GM23338 (cell line): ENCODE measurements at regions not wholly inside any gene's neighbourhood (a gene's known extent, or its start where the extent isn't known, plus 50 kb on each side); places are given as distances from the start of the nearest gene placed in this dataset.

Experiments used
- ATAC-seq: fragments of 200-7000 bp; cut with Tn5 transposase; 3 replicates; pipeline ENCODE4 v1.9.1; 2020
- DNase-seq: peaks from one replicate; pipeline ENCODE4 v3.0.0-alpha.2; 2015; ENCODE audit warnings: low spot score
- H2AFZ ChIP-seq: fragments of 200-600 bp; sonication (generic); 2 replicates; pipeline ENCODE4 v1.8.0; 2016; ENCODE audit warnings: antibody characterized with exemption, mild to moderate bottlenecking, moderate library complexity
- H3F3A ChIP-seq: fragments of 200-600 bp; sonication (generic); replicated peaks from 2 replicates; pipeline ENCODE4 v1.8.0; 2017; ENCODE audit warnings: antibody characterized with exemption, mixed run types, low read depth
- H3K27ac ChIP-seq: fragments of 200-600 bp; sonication (generic); 2 replicates; pipeline ENCODE4 v1.6.1; 2016; ENCODE audit warnings: low read depth
- H3K27me3 ChIP-seq: fragments of 200-600 bp; sonication (generic); 2 replicates; pipeline ENCODE4 v1.8.0; 2016; ENCODE audit warnings: mild to moderate bottlenecking, mixed run types, moderate library complexity; ENCODE audit not compliant: insufficient read depth
- H3K36me3 ChIP-seq: fragments of 200-600 bp; sonication (generic); 2 replicates; pipeline ENCODE4 v1.8.0; 2016; ENCODE audit warnings: mild to moderate bottlenecking; ENCODE audit not compliant: insufficient read depth
- H3K4me1 ChIP-seq: fragments of 200-600 bp; sonication (generic); 2 replicates; pipeline ENCODE4 v1.8.0; 2016; ENCODE audit warnings: mild to moderate bottlenecking, moderate library complexity; ENCODE audit not compliant: insufficient read depth
- H3K4me2 ChIP-seq: fragments of 200-600 bp; sonication (generic); 2 replicates; pipeline ENCODE4 v1.7.1; 2017; ENCODE audit warnings: mixed run types
- H3K4me3 ChIP-seq: fragments of 200-600 bp; sonication (generic); 2 replicates; pipeline ENCODE4 v1.6.1; 2016; ENCODE audit warnings: mixed run types
- H3K79me2 ChIP-seq: fragments of 200-600 bp; sonication (generic); replicated peaks from 2 replicates; pipeline ENCODE4 v1.8.0; 2017; ENCODE audit warnings: mild to moderate bottlenecking; ENCODE audit not compliant: insufficient read depth
- H3K9me2 ChIP-seq: fragments of 200-600 bp; sonication (generic); 2 replicates; pipeline ENCODE4 v1.8.0; 2017; ENCODE audit not compliant: insufficient read depth
- H4K20me1 ChIP-seq: fragments of 200-600 bp; sonication (generic); replicated peaks from 2 replicates; pipeline ENCODE4 v1.8.0; 2017; ENCODE audit warnings: mild to moderate bottlenecking; ENCODE audit not compliant: insufficient read depth
- H3K27ac Mint-ChIP-seq: 2 replicates; pipeline ENCODE4 v1.8.0; 2020; ENCODE audit warnings: inconsistent platforms, mild to moderate bottlenecking, moderate library complexity, mixed read lengths
- H3K27me3 Mint-ChIP-seq: 3 replicates; pipeline ENCODE4 v1.8.0; 2022; ENCODE audit warnings: low read depth, mild to moderate bottlenecking, moderate library complexity, mixed read lengths, inconsistent platforms; ENCODE audit not compliant: insufficient read depth, poor library complexity
- H3K36me3 Mint-ChIP-seq: 3 replicates; pipeline ENCODE4 v1.8.0; 2021; ENCODE audit warnings: low read depth, mild to moderate bottlenecking, inconsistent platforms, moderate library complexity, mixed read lengths
- H3K4me1 Mint-ChIP-seq: 3 replicates; pipeline ENCODE4 v1.8.0; 2020; ENCODE audit warnings: mild to moderate bottlenecking, inconsistent platforms, mixed read lengths
- H3K4me3 Mint-ChIP-seq: 3 replicates; pipeline ENCODE4 v1.8.0; 2021; ENCODE audit warnings: moderate library complexity, mild to moderate bottlenecking, inconsistent platforms, mixed read lengths
- H3K9me3 Mint-ChIP-seq: 3 replicates; pipeline ENCODE4 v1.8.0; 2020; ENCODE audit warnings: moderate library complexity, mild to moderate bottlenecking, inconsistent platforms, mixed read lengths
- CREB1 ChIP-seq: fragments of 250-450 bp; sonication (Bioruptor Pico); IDR thresholded peaks from 2 replicates; pipeline ENCODE4 v1.5.0; 2020; ENCODE audit warnings: low read depth, mild to moderate bottlenecking, moderate library complexity
- EZH2 ChIP-seq: fragments of 200-600 bp; sonication (generic); IDR thresholded peaks from one replicate; pipeline ENCODE4 v1.8.0; 2017; ENCODE audit warnings: antibody characterized with exemption, mild to moderate bottlenecking, low read depth; ENCODE audit not compliant: unreplicated experiment
- EZH2phosphoT487 ChIP-seq: fragments of 200-600 bp; sonication (generic); IDR thresholded peaks from one replicate; pipeline ENCODE4 v1.8.1; 2018; ENCODE audit warnings: antibody characterized with exemption; ENCODE audit not compliant: unreplicated experiment
- JUNB ChIP-seq: IDR thresholded peaks from one replicate; pipeline ENCODE4 v1.6.1; 2016; ENCODE audit warnings: antibody characterized with exemption; ENCODE audit not compliant: unreplicated experiment
- NANOG ChIP-seq: IDR thresholded peaks from 2 replicates; pipeline ENCODE4 v1.6.1; 2016; ENCODE audit warnings: antibody characterized with exemption, borderline replicate concordance
- POLR2AphosphoS5 ChIP-seq: IDR thresholded peaks from 2 replicates; pipeline ENCODE4 v1.6.1; 2016; ENCODE audit warnings: antibody characterized with exemption, low read depth
- ZNF114 ChIP-seq: fragments of 250-450 bp; sonication (Bioruptor Pico); IDR thresholded peaks from 2 replicates; pipeline ENCODE4 v1.5.0; 2020; ENCODE audit warnings: mild to moderate bottlenecking, moderate library complexity
- ZNF331 ChIP-seq: fragments of 250-450 bp; sonication (Bioruptor Pico); IDR thresholded peaks from 2 replicates; pipeline ENCODE4 v1.5.0; 2020; ENCODE audit warnings: low read depth, mild to moderate bottlenecking, moderate library complexity
- TF ChIP-seq, protein P1 (sequence below): IDR thresholded peaks from 2 replicates; pipeline ENCODE4 v1.6.1; 2016; ENCODE audit warnings: antibody characterized with exemption
- TF ChIP-seq, protein P2 (sequence below): fragments of 250-450 bp; sonication (Bioruptor Pico); IDR thresholded peaks from 2 replicates; pipeline ENCODE4 v1.5.0; 2020; ENCODE audit warnings: mild to moderate bottlenecking, moderate library complexity

DNA sequence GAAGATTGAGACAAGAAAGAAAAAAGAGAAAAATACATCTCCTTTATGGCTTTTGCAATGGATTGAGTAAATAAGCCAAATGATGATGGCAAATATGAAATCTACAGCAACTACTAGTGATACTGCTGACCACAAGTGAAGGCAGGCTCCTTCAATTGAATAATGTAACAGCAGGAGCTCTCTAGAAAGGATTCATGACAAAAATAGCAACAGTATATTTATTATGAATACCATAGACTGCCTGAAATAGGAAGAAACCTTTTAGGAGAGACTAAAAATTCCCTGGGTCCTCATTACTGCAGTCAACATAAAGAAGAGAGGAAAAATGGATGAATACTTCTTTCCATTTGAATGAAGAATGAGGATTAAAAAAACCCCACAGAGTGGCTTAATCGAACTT, 306.8 kb upstream of the ANXA10 start:
- no peak for TF ChIP-seq CREB1 (CRISPR knock-in tag)
- no peak for TF ChIP-seq ZNF114 (CRISPR knock-in tag)
- no peak for TF ChIP-seq POLR2AphosphoS5
- TF ChIP-seq NANOG = no peak
- no peak for TF ChIP-seq ZNF331 (CRISPR knock-in tag)
- TF ChIP-seq, protein P1, sequence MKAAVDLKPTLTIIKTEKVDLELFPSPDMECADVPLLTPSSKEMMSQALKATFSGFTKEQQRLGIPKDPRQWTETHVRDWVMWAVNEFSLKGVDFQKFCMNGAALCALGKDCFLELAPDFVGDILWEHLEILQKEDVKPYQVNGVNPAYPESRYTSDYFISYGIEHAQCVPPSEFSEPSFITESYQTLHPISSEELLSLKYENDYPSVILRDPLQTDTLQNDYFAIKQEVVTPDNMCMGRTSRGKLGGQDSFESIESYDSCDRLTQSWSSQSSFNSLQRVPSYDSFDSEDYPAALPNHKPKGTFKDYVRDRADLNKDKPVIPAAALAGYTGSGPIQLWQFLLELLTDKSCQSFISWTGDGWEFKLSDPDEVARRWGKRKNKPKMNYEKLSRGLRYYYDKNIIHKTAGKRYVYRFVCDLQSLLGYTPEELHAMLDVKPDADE = no peak
- TF ChIP-seq EZH2phosphoT487 = no peak
- TF ChIP-seq, protein P2, sequence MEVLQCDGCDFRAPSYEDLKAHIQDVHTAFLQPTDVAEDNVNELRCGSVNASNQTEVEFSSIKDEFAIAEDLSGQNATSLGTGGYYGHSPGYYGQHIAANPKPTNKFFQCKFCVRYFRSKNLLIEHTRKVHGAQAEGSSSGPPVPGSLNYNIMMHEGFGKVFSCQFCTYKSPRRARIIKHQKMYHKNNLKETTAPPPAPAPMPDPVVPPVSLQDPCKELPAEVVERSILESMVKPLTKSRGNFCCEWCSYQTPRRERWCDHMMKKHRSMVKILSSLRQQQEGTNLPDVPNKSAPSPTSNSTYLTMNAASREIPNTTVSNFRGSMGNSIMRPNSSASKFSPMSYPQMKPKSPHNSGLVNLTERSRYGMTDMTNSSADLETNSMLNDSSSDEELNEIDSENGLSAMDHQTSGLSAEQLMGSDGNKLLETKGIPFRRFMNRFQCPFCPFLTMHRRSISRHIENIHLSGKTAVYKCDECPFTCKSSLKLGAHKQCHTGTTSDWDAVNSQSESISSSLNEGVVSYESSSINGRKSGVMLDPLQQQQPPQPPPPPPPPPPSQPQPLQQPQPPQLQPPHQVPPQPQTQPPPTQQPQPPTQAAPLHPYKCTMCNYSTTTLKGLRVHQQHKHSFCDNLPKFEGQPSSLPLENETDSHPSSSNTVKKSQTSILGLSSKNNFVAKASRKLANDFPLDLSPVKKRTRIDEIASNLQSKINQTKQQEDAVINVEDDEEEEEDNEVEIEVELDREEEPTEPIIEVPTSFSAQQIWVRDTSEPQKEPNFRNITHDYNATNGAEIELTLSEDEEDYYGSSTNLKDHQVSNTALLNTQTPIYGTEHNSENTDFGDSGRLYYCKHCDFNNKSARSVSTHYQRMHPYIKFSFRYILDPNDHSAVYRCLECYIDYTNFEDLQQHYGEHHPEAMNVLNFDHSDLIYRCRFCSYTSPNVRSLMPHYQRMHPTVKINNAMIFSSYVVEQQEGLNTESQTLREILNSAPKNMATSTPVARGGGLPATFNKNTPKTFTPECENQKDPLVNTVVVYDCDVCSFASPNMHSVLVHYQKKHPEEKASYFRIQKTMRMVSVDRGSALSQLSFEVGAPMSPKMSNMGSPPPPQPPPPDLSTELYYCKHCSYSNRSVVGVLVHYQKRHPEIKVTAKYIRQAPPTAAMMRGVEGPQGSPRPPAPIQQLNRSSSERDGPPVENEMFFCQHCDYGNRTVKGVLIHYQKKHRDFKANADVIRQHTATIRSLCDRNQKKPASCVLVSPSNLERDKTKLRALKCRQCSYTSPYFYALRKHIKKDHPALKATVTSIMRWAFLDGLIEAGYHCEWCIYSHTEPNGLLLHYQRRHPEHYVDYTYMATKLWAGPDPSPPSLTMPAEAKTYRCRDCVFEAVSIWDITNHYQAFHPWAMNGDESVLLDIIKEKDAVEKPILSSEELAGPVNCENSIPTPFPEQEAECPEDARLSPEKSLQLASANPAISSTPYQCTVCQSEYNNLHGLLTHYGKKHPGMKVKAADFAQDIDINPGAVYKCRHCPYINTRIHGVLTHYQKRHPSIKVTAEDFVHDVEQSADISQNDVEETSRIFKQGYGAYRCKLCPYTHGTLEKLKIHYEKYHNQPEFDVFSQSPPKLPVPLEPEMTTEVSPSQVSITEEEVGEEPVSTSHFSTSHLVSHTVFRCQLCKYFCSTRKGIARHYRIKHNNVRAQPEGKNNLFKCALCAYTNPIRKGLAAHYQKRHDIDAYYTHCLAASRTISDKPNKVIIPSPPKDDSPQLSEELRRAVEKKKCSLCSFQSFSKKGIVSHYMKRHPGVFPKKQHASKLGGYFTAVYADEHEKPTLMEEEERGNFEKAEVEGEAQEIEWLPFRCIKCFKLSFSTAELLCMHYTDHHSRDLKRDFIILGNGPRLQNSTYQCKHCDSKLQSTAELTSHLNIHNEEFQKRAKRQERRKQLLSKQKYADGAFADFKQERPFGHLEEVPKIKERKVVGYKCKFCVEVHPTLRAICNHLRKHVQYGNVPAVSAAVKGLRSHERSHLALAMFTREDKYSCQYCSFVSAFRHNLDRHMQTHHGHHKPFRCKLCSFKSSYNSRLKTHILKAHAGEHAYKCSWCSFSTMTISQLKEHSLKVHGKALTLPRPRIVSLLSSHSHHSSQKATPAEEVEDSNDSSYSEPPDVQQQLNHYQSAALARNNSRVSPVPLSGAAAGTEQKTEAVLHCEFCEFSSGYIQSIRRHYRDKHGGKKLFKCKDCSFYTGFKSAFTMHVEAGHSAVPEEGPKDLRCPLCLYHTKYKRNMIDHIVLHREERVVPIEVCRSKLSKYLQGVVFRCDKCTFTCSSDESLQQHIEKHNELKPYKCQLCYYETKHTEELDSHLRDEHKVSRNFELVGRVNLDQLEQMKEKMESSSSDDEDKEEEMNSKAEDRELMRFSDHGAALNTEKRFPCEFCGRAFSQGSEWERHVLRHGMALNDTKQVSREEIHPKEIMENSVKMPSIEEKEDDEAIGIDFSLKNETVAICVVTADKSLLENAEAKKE (CRISPR knock-in tag) = no peak
- TF ChIP-seq EZH2 = no peak
- TF ChIP-seq JUNB = no peak
- Mint-ChIP-seq H3K36me3 (no peaks in the 10 kb centered on the region), H3K4me1 (peaks cover 3% of the 10 kb centered on the region; the same call in 2 of the 3 replicates), H3K27ac (no peak overlapping the region), H3K4me3 (no peak overlapping the region), H3K9me3 (peaks cover 6% of the 10 kb centered on the region; the same call in 1 of the 3 replicates), H3K27me3 (no peaks in the 10 kb centered on the region)
- H3K36me3 ChIP-seq = no peaks in the 10 kb centered on the region
- H4K20me1 ChIP-seq = no peaks in the 10 kb centered on the region
- no peak overlapping the region for H3K4me2 ChIP-seq
- no peak for ATAC-seq
- no peak overlapping the region for H3K27ac ChIP-seq
- no peaks in the 10 kb centered on the region; the same call in 1 of the 2 replicates for H3K4me1 ChIP-seq
- H3K27me3 ChIP-seq = no peaks in the 10 kb centered on the region
- H3K9me2 ChIP-seq = no peaks in the 10 kb centered on the region
- no peaks in the 10 kb centered on the region for H3K79me2 ChIP-seq
- no peak overlapping the region for H2AFZ ChIP-seq
- no peak overlapping the region for H3K4me3 ChIP-seq
- DNase-seq = no peak
- no peaks in the 10 kb centered on the region for H3F3A ChIP-seq
